Tibial nerve (tissue), 4 donors: ENCODE measurements at regions not wholly inside any gene's neighbourhood (a gene's known extent, or its start where the extent isn't known, plus 50 kb on each side); places are given as distances from the start of the nearest gene placed in this dataset.

Experiments
- DNase-seq, 2 donors: peaks; one replicate each; pipeline ENCODE4 v3.0.0-alpha.2; 2019; ENCODE audit warnings: low spot score in 2 of 2
- H3K27ac ChIP-seq, 4 donors: fragments of 200-600 bp; sonication (generic) in 3 of 4; one replicate each; pipeline ENCODE4 v1.5.1; 2017 to 2019; ENCODE audit warnings: mild to moderate bottlenecking in 1 of 4
- H3K27me3 ChIP-seq, 2 donors: fragments of 200-600 bp; sonication (generic) in 1 of 2; one replicate each; pipeline versions ENCODE4 v1.5.1 to v1.6.0; 2017 to 2019
- H3K36me3 ChIP-seq, 3 donors: fragments of 200-600 bp; sonication (generic); one replicate each; pipeline ENCODE4 v1.5.1; 2018 to 2019
- H3K4me1 ChIP-seq, 4 donors: fragments of 200-600 bp; sonication (generic) in 3 of 4; one replicate each; pipeline ENCODE4 v1.5.1; 2017 to 2019
- H3K4me3 ChIP-seq, 4 donors: fragments of 200-600 bp; sonication (generic) in 3 of 4; one replicate each; pipeline ENCODE4 v1.5.1; 2017 to 2019; ENCODE audit warnings: mild to moderate bottlenecking in 1 of 4, moderate library complexity in 1 of 4
- H3K9me3 ChIP-seq, 4 donors: fragments of 200-600 bp; sonication (generic) in 3 of 4; one replicate each; pipeline ENCODE4 v1.5.1; 2017 to 2019
- EP300 ChIP-seq, 2 donors: sonication (generic); formaldehyde crosslinking; IDR thresholded peaks; one replicate each; pipeline ENCODE4 v1.6.1; 2017; ENCODE audit warnings: antibody characterized with exemption in 2 of 2, mild to moderate bottlenecking in 1 of 2
- POLR2A ChIP-seq, 2 donors: fragments of 450-650 bp; IDR thresholded peaks; one replicate each; pipeline ENCODE4 v1.6.1; 2017; ENCODE audit warnings: antibody characterized with exemption in 2 of 2, mild to moderate bottlenecking in 2 of 2, moderate library complexity in 2 of 2
- WGBS, 2 donors: methylation state at CpG; one replicate each; pipeline ENCODE4 v1.1.5; 2018; 5-methylcytosine and 5-hydroxymethylcytosine counted together
- TF ChIP-seq, protein P1 (sequence below), 5 experiments: fragments of 200-600 bp in 3 of 5; fragments of 450-650 bp in 2 of 5; sonication (generic) in 3 of 5; IDR thresholded peaks; one replicate each; pipeline ENCODE4 v1.5.1; 2016 to 2019; ENCODE audit warnings: antibody characterized with exemption in 5 of 5, mild to moderate bottlenecking in 3 of 5, moderate library complexity in 2 of 5

DNA sequence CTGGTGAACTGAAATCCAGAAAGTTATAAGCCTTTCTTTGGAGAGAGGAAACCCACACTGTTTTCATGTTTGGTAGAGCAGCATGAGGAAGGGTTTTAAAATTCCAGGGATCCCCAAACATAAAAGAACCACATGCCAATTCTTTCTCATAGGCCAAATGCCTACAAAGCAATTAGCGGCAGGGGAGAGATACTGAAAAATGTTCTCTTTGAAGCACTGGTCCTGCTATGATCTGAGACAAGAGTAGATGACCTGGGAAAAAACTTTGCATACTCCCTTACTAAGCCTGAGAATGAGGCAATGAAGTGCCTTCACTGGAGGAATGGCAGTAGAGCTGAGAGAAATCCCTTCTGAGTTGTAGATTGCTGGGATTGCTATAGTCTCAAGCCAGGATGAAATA lies 1261.7 kb downstream of the DSC3 start:
- H3K27me3 ChIP-seq, result no peaks in the 10 kb centered on the region
- DNase-seq, result no peak
- no peaks in the 10 kb centered on the region for H3K9me3 ChIP-seq
- no peaks in the 10 kb centered on the region for H3K36me3 ChIP-seq
- H3K4me1 ChIP-seq, result no peaks in the 10 kb centered on the region
- WGBS, 2 donors, result 54 to 74% methylated on average over 1 of the region's 1 CpG
- TF ChIP-seq EP300 (IDR thresholded peaks at IDR 0.05), result no peak
- TF ChIP-seq, protein P1, sequence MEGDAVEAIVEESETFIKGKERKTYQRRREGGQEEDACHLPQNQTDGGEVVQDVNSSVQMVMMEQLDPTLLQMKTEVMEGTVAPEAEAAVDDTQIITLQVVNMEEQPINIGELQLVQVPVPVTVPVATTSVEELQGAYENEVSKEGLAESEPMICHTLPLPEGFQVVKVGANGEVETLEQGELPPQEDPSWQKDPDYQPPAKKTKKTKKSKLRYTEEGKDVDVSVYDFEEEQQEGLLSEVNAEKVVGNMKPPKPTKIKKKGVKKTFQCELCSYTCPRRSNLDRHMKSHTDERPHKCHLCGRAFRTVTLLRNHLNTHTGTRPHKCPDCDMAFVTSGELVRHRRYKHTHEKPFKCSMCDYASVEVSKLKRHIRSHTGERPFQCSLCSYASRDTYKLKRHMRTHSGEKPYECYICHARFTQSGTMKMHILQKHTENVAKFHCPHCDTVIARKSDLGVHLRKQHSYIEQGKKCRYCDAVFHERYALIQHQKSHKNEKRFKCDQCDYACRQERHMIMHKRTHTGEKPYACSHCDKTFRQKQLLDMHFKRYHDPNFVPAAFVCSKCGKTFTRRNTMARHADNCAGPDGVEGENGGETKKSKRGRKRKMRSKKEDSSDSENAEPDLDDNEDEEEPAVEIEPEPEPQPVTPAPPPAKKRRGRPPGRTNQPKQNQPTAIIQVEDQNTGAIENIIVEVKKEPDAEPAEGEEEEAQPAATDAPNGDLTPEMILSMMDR (IDR thresholded peaks at IDR 0.05), result no peak
- no peak for TF ChIP-seq POLR2A (IDR thresholded peaks at IDR 0.05)
- H3K27ac ChIP-seq, result no peak overlapping the region
- no peak overlapping the region for H3K4me3 ChIP-seq

DNA sequence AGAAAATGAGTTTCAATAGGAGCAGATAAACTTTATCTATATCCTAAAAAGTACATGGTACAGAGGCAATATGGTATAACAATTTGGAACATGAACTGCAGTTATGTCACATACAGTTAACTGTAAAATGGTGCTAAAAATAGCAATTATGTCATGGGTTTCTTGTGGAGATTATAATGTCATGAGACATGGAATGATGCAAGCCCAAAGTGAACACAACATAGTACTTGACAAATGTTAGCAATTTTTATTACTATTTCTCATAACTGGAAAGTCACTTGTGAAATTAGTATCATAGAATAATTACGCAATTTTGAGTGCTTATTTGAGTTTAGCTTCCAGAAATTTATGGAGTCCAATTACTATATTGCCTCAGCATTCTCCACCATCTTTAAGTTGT lies 1263.4 kb downstream of the DSC3 start:
- no peak for DNase-seq
- TF ChIP-seq, protein P1 (IDR thresholded peaks at IDR 0.05), result no peak
- TF ChIP-seq POLR2A (IDR thresholded peaks at IDR 0.05), result no peak
- TF ChIP-seq EP300 (IDR thresholded peaks at IDR 0.05), result no peak
- Histone ChIP-seq H3K27ac (no peak overlapping the region), H3K27me3 (no peaks in the 10 kb centered on the region), H3K36me3 (no peaks in the 10 kb centered on the region), H3K4me1 (no peaks in the 10 kb centered on the region), H3K9me3 (no peaks in the 10 kb centered on the region), H3K4me3 (no peak overlapping the region)
- 82 to 95% methylated on average over 1 of the region's 1 CpG for WGBS, 2 donors

DNA sequence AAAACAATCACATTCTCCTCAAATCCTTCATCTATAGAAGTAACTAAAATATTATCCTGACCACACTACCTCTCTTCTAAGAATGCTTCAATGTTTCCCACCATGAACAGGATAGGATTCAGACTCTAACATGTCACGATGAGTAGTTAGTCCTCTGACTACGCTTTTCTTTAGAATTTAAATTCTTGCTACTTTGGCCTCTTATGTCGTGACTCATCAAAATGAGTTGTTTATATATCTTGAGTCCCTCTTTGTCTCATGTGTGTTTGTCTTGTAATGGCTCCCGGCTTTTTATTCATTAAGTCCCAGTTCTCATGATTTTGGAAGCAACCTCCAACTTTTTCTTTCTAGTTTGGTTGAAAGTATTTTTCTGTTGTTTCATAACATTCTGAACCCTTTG lies 1289.2 kb downstream of the DSC3 start:
- no peak overlapping the region for H3K4me3 ChIP-seq
- TF ChIP-seq EP300 (IDR thresholded peaks at IDR 0.05) (no peak), POLR2A (IDR thresholded peaks at IDR 0.05) (no peak)
- TF ChIP-seq, protein P1 (IDR thresholded peaks at IDR 0.05), result no peak
- H3K4me1 ChIP-seq, result no peaks in the 10 kb centered on the region
- H3K36me3 ChIP-seq, result no peaks in the 10 kb centered on the region
- DNase-seq, result no peak
- no peaks in the 10 kb centered on the region for H3K9me3 ChIP-seq
- H3K27me3 ChIP-seq, result no peaks in the 10 kb centered on the region
- no peak overlapping the region for H3K27ac ChIP-seq
- WGBS, 2 donors, result 85 to 89% methylated on average over 4 of the region's 4 CpGs

DNA sequence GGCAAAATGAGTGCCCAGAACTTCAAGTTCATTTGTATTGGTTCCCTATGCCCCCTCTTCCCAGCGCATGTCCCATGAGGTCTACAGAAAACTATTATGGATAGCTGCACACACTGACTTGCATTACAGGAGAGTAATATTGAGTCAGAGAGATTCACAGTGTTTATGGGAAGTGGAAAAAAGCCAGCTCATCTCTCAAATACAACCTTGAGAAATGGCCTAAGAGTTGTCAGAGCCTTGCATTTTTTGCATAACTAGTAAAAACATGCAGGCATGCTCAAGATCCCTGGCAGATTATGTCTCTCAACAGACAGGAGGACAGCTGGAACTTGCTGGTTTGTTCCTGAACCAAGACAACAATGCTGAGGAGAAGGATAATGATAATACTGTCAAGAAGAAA lies 1292.8 kb downstream of the DSC3 start:
- WGBS, 2 donors, result 71 to 97% methylated on average over 1 of the region's 1 CpG
- H3K27me3 ChIP-seq, result no peaks in the 10 kb centered on the region
- no peaks in the 10 kb centered on the region for H3K36me3 ChIP-seq
- TF ChIP-seq POLR2A (IDR thresholded peaks at IDR 0.05) (no peak), EP300 (IDR thresholded peaks at IDR 0.05) (no peak)
- TF ChIP-seq, protein P1 (IDR thresholded peaks at IDR 0.05), result no peak
- no peak overlapping the region for H3K4me3 ChIP-seq
- DNase-seq, result no peak
- no peak overlapping the region for H3K27ac ChIP-seq
- no peaks in the 10 kb centered on the region for H3K9me3 ChIP-seq
- no peaks in the 10 kb centered on the region for H3K4me1 ChIP-seq

DNA sequence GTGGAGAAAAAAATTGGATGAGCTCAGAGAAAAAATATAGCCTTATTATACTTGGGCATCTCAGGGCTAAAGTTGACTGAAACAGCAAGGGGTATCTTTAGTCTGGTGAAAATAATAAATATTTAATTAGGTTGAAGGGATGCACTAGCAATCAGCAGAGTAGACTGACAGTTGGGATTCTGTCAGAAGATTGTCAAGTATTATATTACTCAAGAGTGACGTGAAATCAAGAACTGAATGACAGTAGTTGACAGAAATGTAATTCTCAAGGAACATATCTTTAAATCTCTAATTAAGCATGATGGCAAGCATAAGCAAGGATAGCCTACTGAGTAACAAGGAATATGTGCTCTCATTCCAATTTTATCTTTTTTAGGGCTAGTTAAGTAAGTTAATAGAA lies 1301.1 kb downstream of the DSC3 start:
- Histone ChIP-seq H3K4me1 (no peaks in the 10 kb centered on the region), H3K27ac (no peak overlapping the region), H3K9me3 (no peaks in the 10 kb centered on the region), H3K4me3 (no peak overlapping the region), H3K27me3 (no peaks in the 10 kb centered on the region), H3K36me3 (no peaks in the 10 kb centered on the region)
- no peak for DNase-seq
- TF ChIP-seq EP300 (IDR thresholded peaks at IDR 0.05), result no peak
- TF ChIP-seq POLR2A (IDR thresholded peaks at IDR 0.05), result no peak
- TF ChIP-seq, protein P1 (IDR thresholded peaks at IDR 0.05), result no peak
- WGBS, 2 donors, result 86 to 89% methylated on average over 1 of the region's 1 CpG
